Neural progenitor cell (in vitro differentiated cells): ENCODE measurements at regions not wholly inside any gene's neighbourhood (a gene's known extent, or its start where the extent isn't known, plus 50 kb on each side); places are given as distances from the start of the nearest gene placed in this dataset.

Source experiments
- EZH2 ChIP-seq: fragments of 200-600 bp; sonication (generic); IDR thresholded peaks from 2 replicates; pipeline ENCODE4 v1.6.1; 2017; ENCODE audit warnings: antibody characterized with exemption, mild to moderate bottlenecking, moderate library complexity
- TF ChIP-seq, protein P1 (sequence below): fragments of 200-600 bp; sonication (generic); IDR thresholded peaks from 2 replicates; pipeline ENCODE4 v1.5.1; 2017; ENCODE audit warnings: antibody characterized with exemption, mild to moderate bottlenecking

DNA sequence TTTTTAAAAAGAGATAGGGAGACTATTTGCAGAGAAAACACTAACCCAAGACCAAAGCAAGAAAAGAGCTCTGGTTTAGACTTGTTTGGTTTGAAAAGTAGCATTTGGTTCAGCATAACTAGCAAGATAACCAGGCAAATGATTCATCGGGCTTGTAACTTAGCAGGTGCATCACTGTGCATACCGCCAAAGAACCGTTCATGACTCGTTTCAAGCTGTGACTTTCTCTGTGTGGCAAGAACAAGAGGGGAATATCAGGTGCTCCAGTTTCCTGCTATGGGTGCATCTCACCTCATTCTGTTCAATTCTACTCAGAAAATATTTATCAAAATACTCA is 244.9 kb downstream of the ETAA1 start:
- TF ChIP-seq, protein P1, sequence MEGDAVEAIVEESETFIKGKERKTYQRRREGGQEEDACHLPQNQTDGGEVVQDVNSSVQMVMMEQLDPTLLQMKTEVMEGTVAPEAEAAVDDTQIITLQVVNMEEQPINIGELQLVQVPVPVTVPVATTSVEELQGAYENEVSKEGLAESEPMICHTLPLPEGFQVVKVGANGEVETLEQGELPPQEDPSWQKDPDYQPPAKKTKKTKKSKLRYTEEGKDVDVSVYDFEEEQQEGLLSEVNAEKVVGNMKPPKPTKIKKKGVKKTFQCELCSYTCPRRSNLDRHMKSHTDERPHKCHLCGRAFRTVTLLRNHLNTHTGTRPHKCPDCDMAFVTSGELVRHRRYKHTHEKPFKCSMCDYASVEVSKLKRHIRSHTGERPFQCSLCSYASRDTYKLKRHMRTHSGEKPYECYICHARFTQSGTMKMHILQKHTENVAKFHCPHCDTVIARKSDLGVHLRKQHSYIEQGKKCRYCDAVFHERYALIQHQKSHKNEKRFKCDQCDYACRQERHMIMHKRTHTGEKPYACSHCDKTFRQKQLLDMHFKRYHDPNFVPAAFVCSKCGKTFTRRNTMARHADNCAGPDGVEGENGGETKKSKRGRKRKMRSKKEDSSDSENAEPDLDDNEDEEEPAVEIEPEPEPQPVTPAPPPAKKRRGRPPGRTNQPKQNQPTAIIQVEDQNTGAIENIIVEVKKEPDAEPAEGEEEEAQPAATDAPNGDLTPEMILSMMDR = no peak
- TF ChIP-seq EZH2 = no peak
